ENCODE measurements at regions not wholly inside any gene's neighbourhood (a gene's known extent, or its start where the extent isn't known, plus 50 kb on each side); places are given as distances from the start of the nearest gene placed in this dataset.

DNA sequence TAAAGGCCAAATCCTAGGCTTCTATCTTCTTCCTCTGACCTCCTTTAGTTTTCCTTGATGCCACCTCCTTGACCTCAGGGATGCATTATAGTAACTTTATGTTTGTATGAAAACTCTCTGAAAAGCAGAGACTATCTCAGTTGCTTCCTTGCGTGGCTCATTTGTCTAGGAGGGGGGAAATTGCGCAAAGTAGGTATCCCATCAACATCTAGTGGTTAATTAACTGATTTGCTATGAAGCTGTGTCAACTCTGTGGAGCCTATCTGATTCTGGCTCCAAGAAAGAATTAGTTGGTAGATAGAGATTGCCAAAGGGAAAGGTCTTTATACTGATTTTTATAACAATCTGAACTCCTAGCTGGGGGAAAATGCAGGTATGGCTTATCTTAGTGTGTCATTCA lies 82.1 kb upstream of the FRY start:
- H3K27me3 ChIP-seq, result no peaks in the 10 kb centered on the region
- no peaks in the 10 kb centered on the region for H3K9me3 ChIP-seq
- H3K36me3 ChIP-seq, result no peaks in the 10 kb centered on the region
- H3K4me1 ChIP-seq, result peaks cover 13% of the 10 kb centered on the region
- TF ChIP-seq, protein P1, sequence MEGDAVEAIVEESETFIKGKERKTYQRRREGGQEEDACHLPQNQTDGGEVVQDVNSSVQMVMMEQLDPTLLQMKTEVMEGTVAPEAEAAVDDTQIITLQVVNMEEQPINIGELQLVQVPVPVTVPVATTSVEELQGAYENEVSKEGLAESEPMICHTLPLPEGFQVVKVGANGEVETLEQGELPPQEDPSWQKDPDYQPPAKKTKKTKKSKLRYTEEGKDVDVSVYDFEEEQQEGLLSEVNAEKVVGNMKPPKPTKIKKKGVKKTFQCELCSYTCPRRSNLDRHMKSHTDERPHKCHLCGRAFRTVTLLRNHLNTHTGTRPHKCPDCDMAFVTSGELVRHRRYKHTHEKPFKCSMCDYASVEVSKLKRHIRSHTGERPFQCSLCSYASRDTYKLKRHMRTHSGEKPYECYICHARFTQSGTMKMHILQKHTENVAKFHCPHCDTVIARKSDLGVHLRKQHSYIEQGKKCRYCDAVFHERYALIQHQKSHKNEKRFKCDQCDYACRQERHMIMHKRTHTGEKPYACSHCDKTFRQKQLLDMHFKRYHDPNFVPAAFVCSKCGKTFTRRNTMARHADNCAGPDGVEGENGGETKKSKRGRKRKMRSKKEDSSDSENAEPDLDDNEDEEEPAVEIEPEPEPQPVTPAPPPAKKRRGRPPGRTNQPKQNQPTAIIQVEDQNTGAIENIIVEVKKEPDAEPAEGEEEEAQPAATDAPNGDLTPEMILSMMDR (IDR thresholded peaks at IDR 0.05), result no peak
- intact Hi-C loops (cut with DNase I), result no loop called here
- H3K4me3 ChIP-seq, result no peak overlapping the region
- no peak for DNase-seq
- H3K27ac ChIP-seq, result no peak overlapping the region
- no peak for ATAC-seq

DNA sequence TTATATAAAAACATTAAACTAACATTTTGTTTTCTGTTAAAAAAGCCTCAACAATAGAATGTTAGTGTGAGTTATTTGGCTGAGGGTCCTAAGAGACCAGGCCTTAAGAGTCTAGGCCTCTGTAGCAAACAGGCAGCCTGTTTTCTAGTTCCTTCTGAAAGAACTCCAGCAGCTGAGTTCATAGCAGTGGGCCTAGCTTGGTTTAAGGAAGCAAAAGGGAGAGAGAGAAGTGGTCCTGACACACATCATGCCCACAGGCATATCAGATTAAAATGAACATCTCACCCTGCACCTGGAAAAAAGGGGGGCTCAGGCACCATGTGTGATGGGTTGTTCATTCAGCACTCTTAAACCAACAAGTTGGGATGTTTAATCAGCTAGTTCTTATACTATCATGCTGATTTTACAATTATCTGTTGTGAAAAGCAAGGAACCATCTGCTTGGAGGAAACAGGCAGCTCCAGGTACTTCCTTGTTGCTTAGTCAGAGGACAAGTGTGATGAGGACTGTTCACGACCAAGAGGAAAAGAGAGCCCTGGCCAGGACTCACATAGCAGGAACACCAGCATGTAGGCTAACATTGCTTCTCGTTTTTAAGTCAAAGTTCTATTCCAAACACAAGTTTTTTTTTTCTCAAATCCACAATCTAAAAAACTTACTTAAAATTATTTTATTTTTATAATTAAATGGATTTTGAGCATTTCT lies 81.3 kb upstream of the FRY start:
- peaks cover 5% of the 10 kb centered on the region for H3K4me1 ChIP-seq
- no peak overlapping the region for H3K4me3 ChIP-seq
- ATAC-seq (no peak), DNase-seq (no peak)
- H3K27ac ChIP-seq, result no peak overlapping the region
- no peaks in the 10 kb centered on the region for H3K9me3 ChIP-seq
- intact Hi-C loops (cut with DNase I), result no loop called here
- H3K27me3 ChIP-seq, result no peaks in the 10 kb centered on the region
- H3K36me3 ChIP-seq, result no peaks in the 10 kb centered on the region
- TF ChIP-seq, protein P1 (IDR thresholded peaks at IDR 0.05), result no peak

DNA sequence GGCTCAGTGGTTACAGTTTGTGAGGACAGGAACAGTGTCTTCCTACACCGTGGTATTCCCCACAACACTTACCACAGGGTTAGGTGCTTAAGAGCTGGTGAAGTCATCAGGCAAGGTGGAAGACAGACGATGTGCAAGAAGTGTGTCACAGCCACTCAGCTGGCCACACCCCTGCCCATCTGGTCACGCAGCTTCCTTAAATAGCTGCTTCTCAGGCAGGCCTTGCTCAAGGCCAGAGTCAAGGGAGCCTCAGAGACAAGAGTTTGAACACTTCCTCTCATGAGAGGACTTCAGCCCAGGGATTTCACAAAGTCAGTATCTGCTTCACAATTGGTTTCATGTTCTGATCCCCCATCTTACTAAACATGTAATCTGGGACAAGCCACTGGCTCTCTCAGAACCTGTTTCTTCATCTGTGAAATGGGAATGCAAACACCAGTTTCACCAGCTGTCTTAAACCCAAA lies 80.3 kb upstream of the FRY start:
- DNase-seq, result peak; percentile 87
- peak; percentile 95 for ATAC-seq
- Histone ChIP-seq H3K4me1 (peaks cover 4% of the 10 kb centered on the region), H3K27ac (peak overlapping the region; percentile 13), H3K36me3 (no peaks in the 10 kb centered on the region), H3K9me3 (no peaks in the 10 kb centered on the region), H3K27me3 (no peaks in the 10 kb centered on the region), H3K4me3 (no peak overlapping the region)
- TF ChIP-seq, protein P1 (IDR thresholded peaks at IDR 0.05), result no peak
- intact Hi-C loops (cut with DNase I), result no loop called here

DNA sequence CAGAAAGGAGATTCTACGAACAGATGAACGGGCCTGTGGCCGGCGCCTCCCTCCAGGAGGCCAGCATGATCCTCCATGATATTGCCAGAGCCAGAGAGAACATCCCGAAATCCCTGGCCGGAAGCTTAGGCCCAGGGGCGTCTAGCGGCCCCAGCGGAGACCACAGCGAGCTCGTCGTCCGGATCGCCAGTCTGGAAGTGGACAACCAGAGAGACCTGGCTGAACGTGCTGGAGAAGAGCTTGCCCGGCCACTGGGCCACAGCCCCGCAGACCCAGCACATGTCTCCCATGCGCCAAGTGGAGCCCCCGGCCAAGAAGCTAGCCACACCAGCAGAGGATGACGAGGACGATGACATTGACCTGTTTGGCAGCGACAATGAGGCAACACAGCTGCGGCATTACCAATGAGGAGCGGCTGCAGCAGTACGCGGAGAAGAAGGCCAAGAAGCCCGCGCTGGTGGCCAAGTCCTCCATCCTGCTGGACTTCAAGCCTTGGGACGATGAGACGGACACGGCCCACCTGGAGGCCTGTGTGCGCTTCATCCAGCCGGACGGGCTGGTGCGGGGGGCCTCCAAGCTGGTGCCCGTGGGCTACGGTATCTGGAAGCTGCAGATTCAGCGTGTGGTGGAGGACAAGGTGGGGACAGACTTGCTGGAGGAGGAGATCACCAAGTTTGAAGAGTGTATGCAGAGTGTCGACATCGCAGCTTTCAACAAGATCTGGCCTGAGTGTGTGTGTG lies 78.8 kb upstream of the FRY start:
- no peak for ATAC-seq
- intact Hi-C loops (cut with DNase I), result no loop called here
- H3K27me3 ChIP-seq, result no peaks in the 10 kb centered on the region
- peaks cover 2% of the 10 kb centered on the region for H3K4me1 ChIP-seq
- H3K4me3 ChIP-seq, result no peak overlapping the region
- TF ChIP-seq, protein P1 (IDR thresholded peaks at IDR 0.05), result no peak
- no peaks in the 10 kb centered on the region for H3K36me3 ChIP-seq
- no peak overlapping the region for H3K27ac ChIP-seq
- no peak for DNase-seq
- H3K9me3 ChIP-seq, result no peaks in the 10 kb centered on the region

DNA sequence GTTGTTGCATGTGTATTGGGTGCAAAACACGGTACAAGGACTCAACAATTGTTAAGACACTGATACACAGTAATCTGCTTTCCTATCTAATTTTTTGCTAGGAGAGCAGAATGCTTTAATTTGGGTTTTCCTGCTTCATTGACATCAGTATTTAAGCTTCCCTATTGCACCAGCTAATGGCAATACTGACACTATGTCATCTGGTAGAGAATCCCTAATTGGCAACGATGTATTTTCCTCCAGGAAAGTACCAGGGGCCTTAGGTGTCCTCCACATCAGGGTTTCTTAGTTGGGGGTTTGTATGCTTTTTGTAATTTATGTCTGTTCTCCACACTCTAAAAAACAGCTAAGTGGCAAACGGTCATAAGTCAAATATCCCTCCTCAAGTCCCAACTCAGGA lies 76.5 kb upstream of the FRY start:
- no peak for ATAC-seq

More for the DNA sequence above, 76.5 kb upstream of the FRY start:
- no peaks in the 10 kb centered on the region for H3K36me3 ChIP-seq
- no peak overlapping the region for H3K4me3 ChIP-seq
- no peaks in the 10 kb centered on the region for H3K27me3 ChIP-seq
- intact Hi-C loops (cut with DNase I), result no loop called here
- TF ChIP-seq, protein P1 (IDR thresholded peaks at IDR 0.05), result no peak
- H3K4me1 ChIP-seq, result no peaks in the 10 kb centered on the region
- DNase-seq, result no peak
- H3K27ac ChIP-seq, result no peak overlapping the region
- no peaks in the 10 kb centered on the region for H3K9me3 ChIP-seq

Measured in upper lobe of right lung (tissue), 1 donor.